Activated CD8-positive, alpha-beta T cell treated with anti-CD3 and anti-CD28 coated beads, Interleukin-2, amount 10 ng/mL, durations not matched to agents 7 days and 5 days (primary cell): ENCODE measurements at regions not wholly inside any gene's neighbourhood (a gene's known extent, or its start where the extent isn't known, plus 50 kb on each side); places are given as distances from the start of the nearest gene placed in this dataset.
"Not testable (repeated sequence)": the region's sequence is repeated elsewhere in the genome, so short reads cannot be mapped to it uniquely, and the experiment has no call there.

ENCODE experiments used
- ATAC-seq: fragments of 150-1000 bp; cut with Tn5 transposase; one replicate; pipeline ENCODE4 v1.10.0; 2021; ENCODE audit warnings: moderate library complexity
- CTCF ChIA-PET: fragments of 350-600 bp; sonication (Branson Sonifier 250); formaldehyde crosslinking; loops from one replicate; lab custom pipeline; 2021; ENCODE audit warnings: antibody characterized with exemption; lab: Charles Lee
- POLR2A ChIA-PET: fragments of 350-600 bp; sonication (Branson Sonifier 250); formaldehyde crosslinking; loops from one replicate; lab custom pipeline; 2021; ENCODE audit warnings: antibody characterized with exemption; lab: Charles Lee
- DNase-seq: peaks from one replicate; pipeline ENCODE4 v3.0.0-alpha.2; 2020
- H3K27ac Mint-ChIP-seq: one replicate; pipeline ENCODE4 v1.8.0; 2021; ENCODE audit warnings: mild to moderate bottlenecking, mixed read lengths
- H3K27me3 Mint-ChIP-seq: one replicate; pipeline ENCODE4 v1.8.0; 2021; ENCODE audit warnings: low read depth, mixed read lengths
- H3K36me3 Mint-ChIP-seq: one replicate; pipeline ENCODE4 v1.8.0; 2021; ENCODE audit warnings: low read depth, mixed read lengths
- H3K4me1 Mint-ChIP-seq: one replicate; pipeline ENCODE4 v1.8.0; 2021; ENCODE audit warnings: low read depth, mixed read lengths
- H3K4me3 Mint-ChIP-seq: one replicate; pipeline ENCODE4 v1.8.0; 2021; ENCODE audit warnings: mild to moderate bottlenecking, mixed read lengths
- H3K9me3 Mint-ChIP-seq: one replicate; pipeline ENCODE4 v1.8.0; 2022; ENCODE audit warnings: mixed read lengths; ENCODE audit not compliant: insufficient read depth

DNA sequence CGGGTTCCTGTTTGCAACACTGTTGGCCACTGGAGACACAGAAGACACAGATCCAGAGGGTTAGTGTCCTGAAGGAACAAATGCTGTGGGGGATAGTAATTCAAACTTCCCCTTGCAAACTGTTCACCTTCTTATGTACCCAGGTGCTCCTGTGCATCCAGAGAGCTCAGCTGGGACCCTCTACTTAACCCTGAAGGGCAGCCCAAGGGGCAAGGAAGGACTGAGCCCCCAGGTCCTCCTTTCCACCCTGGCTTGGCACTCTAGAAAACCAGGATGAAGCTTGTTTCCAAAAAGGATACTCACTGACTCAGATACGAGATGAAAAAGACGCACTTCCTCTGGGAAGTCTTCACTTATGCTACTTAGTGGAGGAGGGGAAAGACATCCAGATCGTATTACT is 78.2 kb upstream of the TNK2 start:
- CTCF ChIA-PET, H3K9me3 Mint-ChIP-seq, H3K27me3 Mint-ChIP-seq, ATAC-seq, DNase-seq, POLR2A ChIA-PET, H3K27ac Mint-ChIP-seq, H3K4me3 Mint-ChIP-seq: not testable (repeated sequence)
- Mint-ChIP-seq H3K4me1 (peaks cover 12% of the 10 kb centered on the region), H3K36me3 (peaks cover 16% of the 10 kb centered on the region)

- H3K4me1 Mint-ChIP-seq, CTCF ChIA-PET, DNase-seq, ATAC-seq, H3K9me3 Mint-ChIP-seq, H3K27ac Mint-ChIP-seq, H3K27me3 Mint-ChIP-seq, H3K4me3 Mint-ChIP-seq, POLR2A ChIA-PET: not testable (repeated sequence)
- peaks cover 19% of the 10 kb centered on the region for H3K36me3 Mint-ChIP-seq
Measured at GRCh38 chr3:195985348-195985920, 77.1 kb upstream of the TNK2 start.

DNA sequence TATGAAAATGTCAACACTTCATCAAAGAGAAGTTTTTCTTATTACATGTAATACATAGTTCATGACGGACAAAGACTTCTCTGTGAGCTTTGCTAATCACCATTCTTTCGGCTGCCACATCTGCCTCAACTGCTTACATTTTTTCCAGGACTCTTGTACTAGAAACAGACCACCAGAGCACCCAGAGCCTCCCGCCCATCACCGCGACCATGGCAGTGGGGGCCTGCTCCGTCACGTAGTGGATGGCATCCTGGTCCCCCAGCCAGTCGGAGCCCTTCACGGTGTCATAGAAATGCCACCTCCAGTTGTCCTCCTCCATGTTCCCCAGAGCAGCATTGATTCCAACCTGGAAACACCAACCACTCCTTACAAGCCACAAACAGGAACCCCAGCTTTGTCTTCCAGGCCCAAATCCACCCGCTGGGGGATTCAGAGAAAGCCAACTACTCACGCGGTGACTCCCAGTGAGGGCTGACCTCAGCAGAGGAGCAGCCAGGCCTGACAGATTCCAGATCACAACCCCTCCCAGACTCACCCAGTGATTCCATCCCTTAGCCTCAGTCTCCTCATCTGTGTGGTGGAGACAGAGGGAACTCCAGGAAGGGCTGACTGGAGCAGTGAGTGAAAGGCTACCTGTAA is 76.2 kb upstream of the TNK2 start:
- CTCF ChIA-PET, H3K27me3 Mint-ChIP-seq, H3K4me1 Mint-ChIP-seq, POLR2A ChIA-PET, H3K9me3 Mint-ChIP-seq, ATAC-seq, DNase-seq, H3K27ac Mint-ChIP-seq, H3K4me3 Mint-ChIP-seq: not testable (repeated sequence)
- H3K36me3 Mint-ChIP-seq, result peaks cover 22% of the 10 kb centered on the region

DNA sequence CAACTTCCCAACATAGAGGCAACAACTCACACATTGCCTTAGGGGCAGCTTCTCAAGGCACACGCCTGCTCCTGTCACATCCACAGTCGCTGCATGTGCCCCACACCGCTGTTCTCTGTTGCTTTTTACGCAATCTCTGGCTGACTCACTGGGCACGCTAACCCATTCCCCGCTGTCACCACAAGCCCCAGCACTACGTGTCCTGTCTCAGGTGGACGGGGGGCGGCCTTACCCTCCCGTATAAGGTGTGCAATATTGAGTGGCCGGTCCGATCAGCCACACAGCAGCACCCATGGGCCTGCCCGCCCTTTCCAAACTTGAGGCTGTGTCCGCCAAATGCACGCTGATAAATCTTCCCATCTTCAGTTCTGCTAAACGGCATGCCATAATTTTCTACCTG is 75.5 kb upstream of the TNK2 start:
- H3K27ac Mint-ChIP-seq, CTCF ChIA-PET, POLR2A ChIA-PET, H3K4me3 Mint-ChIP-seq, DNase-seq, H3K4me1 Mint-ChIP-seq, H3K9me3 Mint-ChIP-seq, H3K27me3 Mint-ChIP-seq: not testable (repeated sequence)
- peaks cover 23% of the 10 kb centered on the region for H3K36me3 Mint-ChIP-seq
- peak; percentile 9 for ATAC-seq

- H3K27ac Mint-ChIP-seq, ATAC-seq, POLR2A ChIA-PET, DNase-seq, H3K27me3 Mint-ChIP-seq, H3K4me1 Mint-ChIP-seq, H3K4me3 Mint-ChIP-seq, H3K9me3 Mint-ChIP-seq, CTCF ChIA-PET: not testable (repeated sequence)
- H3K36me3 Mint-ChIP-seq, result peaks cover 23% of the 10 kb centered on the region
Measured at GRCh38 chr3:195982754-195983153, 74.4 kb upstream of the TNK2 start.

DNA sequence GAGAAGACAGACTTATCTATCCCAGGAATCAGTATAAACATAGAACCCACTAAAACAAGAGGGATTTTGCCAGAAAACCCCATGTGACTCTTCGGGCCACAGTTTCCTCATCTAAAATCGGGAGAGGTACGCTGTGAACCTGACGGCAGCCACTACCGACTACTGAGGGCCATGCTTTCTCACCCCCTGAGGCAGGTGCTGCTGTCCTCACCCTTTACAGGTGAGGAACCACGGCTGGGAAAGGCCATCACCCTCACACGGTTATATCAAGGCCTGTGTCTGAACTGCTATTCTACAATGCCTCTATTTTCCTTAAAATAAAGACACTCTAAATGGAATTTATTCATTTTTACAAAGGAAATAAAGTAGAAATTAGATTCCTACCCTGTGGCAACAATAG is 73.4 kb upstream of the TNK2 start:
- H3K4me3 Mint-ChIP-seq, H3K4me1 Mint-ChIP-seq, POLR2A ChIA-PET, H3K9me3 Mint-ChIP-seq, ATAC-seq, H3K27ac Mint-ChIP-seq, DNase-seq, CTCF ChIA-PET, H3K27me3 Mint-ChIP-seq: not testable (repeated sequence)
- H3K36me3 Mint-ChIP-seq, result peaks cover 23% of the 10 kb centered on the region

DNA sequence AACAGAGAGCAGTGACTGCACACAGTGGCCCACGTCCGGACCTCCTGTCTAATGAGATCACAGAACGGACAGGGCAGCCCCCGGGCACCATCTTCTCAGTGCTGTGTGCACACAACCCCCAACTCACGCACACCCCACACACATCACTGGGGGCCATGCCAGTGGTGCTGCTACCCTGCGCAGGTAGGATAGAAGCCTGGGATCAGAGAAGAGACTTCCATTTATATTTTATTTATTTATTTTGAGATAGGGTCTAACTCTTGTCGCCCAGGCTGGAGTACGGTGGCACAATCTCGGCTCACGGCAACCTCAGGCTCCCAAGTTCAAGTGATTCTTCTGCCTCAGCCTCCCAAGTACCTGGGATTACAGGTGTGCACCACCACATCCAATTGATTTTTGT is 71.5 kb upstream of the TNK2 start:
- H3K4me3 Mint-ChIP-seq, DNase-seq, H3K9me3 Mint-ChIP-seq, H3K4me1 Mint-ChIP-seq, POLR2A ChIA-PET, H3K27ac Mint-ChIP-seq, CTCF ChIA-PET, H3K27me3 Mint-ChIP-seq, ATAC-seq: not testable (repeated sequence)
- H3K36me3 Mint-ChIP-seq, result peaks cover 35% of the 10 kb centered on the region

- H3K4me1 Mint-ChIP-seq, H3K27me3 Mint-ChIP-seq, POLR2A ChIA-PET, ATAC-seq, H3K9me3 Mint-ChIP-seq, H3K27ac Mint-ChIP-seq, DNase-seq, CTCF ChIA-PET, H3K4me3 Mint-ChIP-seq: not testable (repeated sequence)
- H3K36me3 Mint-ChIP-seq, result peaks cover 38% of the 10 kb centered on the region
Measured at GRCh38 chr3:195978585-195978984, 70.2 kb upstream of the TNK2 start.

DNA sequence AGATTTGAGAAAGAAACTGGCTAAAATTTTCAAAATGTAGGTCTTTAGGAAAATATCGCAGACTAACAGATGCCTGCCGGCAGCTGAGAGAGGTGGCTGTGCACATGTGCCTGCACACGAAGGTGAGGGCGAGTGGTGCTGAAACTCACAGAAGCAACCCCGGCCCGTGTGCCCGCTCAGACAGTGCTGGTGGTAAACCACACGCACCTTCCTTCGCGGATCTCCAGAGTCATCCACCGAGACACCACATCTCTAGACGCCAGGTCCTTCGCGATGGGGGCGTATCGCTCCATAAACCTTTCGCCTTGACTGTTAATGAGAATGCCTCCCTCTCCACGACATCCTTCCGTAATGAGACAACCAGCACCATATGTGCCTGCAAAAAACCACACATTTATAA is 68.5 kb upstream of the TNK2 start:
- H3K27me3 Mint-ChIP-seq, ATAC-seq, DNase-seq, H3K4me1 Mint-ChIP-seq, H3K27ac Mint-ChIP-seq, H3K4me3 Mint-ChIP-seq, H3K9me3 Mint-ChIP-seq, POLR2A ChIA-PET, CTCF ChIA-PET: not testable (repeated sequence)
- H3K36me3 Mint-ChIP-seq, result peaks cover 31% of the 10 kb centered on the region

- CTCF ChIA-PET, H3K27me3 Mint-ChIP-seq, H3K27ac Mint-ChIP-seq, H3K4me1 Mint-ChIP-seq, H3K9me3 Mint-ChIP-seq, DNase-seq, H3K4me3 Mint-ChIP-seq, ATAC-seq, POLR2A ChIA-PET: not testable (repeated sequence)
- peaks cover 43% of the 10 kb centered on the region for H3K36me3 Mint-ChIP-seq
Measured at GRCh38 chr3:195974281-195974680, 65.9 kb upstream of the TNK2 start.

GRCh38 chr3:195970873-195971272 is 62.5 kb upstream of the TNK2 start:
- POLR2A ChIA-PET, H3K4me1 Mint-ChIP-seq, H3K9me3 Mint-ChIP-seq, H3K27ac Mint-ChIP-seq, H3K4me3 Mint-ChIP-seq, H3K27me3 Mint-ChIP-seq, CTCF ChIA-PET, DNase-seq, ATAC-seq: not testable (repeated sequence)
- peaks cover 48% of the 10 kb centered on the region for H3K36me3 Mint-ChIP-seq

- H3K4me1 Mint-ChIP-seq, ATAC-seq, H3K27ac Mint-ChIP-seq, H3K4me3 Mint-ChIP-seq, DNase-seq, POLR2A ChIA-PET, H3K9me3 Mint-ChIP-seq, H3K27me3 Mint-ChIP-seq, CTCF ChIA-PET: not testable (repeated sequence)
- H3K36me3 Mint-ChIP-seq, result peaks cover 46% of the 10 kb centered on the region
Measured at GRCh38 chr3:195969838-195970776, 61.8 kb upstream of the TNK2 start.
